HEK293 (cell line): ENCODE measurements at regions not wholly inside any gene's neighbourhood (a gene's known extent, or its start where the extent isn't known, plus 50 kb on each side); places are given as distances from the start of the nearest gene placed in this dataset.

ENCODE experiments used
- CTCF ChIA-PET: fragments of 350-600 bp; formaldehyde crosslinking; extraction: SDS; loops from one replicate; lab custom pipeline; 2021; ENCODE audit warnings: antibody characterized with exemption; lab: Yijun Ruan, JAX
- POLR2A ChIA-PET: fragments of 300-600 bp; formaldehyde crosslinking; extraction: SDS; loops from one replicate; lab custom pipeline; 2020; ENCODE audit warnings: antibody characterized with exemption, inconsistent platforms; lab: Yijun Ruan, JAX
- H3K27ac ChIP-seq: fragments of 200-500 bp; sonication (Bioruptor generic); 2 replicates; pipeline ENCODE4 v1.5.1; 2014; ENCODE audit warnings: low read depth, low read length, control low read depth, inconsistent platforms; ENCODE audit errors: extremely low read depth
- H3K36me3 ChIP-seq, 2 experiments: fragments of 200-500 bp in 1 of 2; sonication (Bioruptor generic) in 1 of 2; 1 replicate in 1 of 2; 2 replicates in 1 of 2; pipeline ENCODE4 v1.5.1; 2014 to 2017; ENCODE audit warnings: inconsistent platforms in 2 of 2, low read length in 2 of 2; ENCODE audit not compliant: control insufficient read depth in 2 of 2, insufficient read depth in 1 of 2
- H3K4me1 ChIP-seq: fragments of 200-500 bp; sonication (Bioruptor generic); 2 replicates; pipeline ENCODE4 v1.5.1; 2014; ENCODE audit warnings: mild to moderate bottlenecking, low read length, inconsistent platforms; ENCODE audit not compliant: control insufficient read depth, insufficient read depth
- H3K4me3 ChIP-seq: 2 replicates; pipeline ENCODE4 v1.5.1; 2011; ENCODE audit warnings: low read depth, mild to moderate bottlenecking, control low read depth, low read length, moderate library complexity
- H3K9me3 ChIP-seq: fragments of 200-500 bp; sonication (Bioruptor generic); 2 replicates; pipeline ENCODE4 v1.5.1; 2014; ENCODE audit warnings: low read depth, low read length, inconsistent platforms; ENCODE audit not compliant: control insufficient read depth, insufficient read depth
- GLI2 ChIP-seq: fragments of 450-650 bp; formaldehyde crosslinking; IDR thresholded peaks from 2 replicates; pipeline ENCODE4; 2017; ENCODE audit warnings: missing biosample characterization, missing genetic modification characterization, low read depth, borderline replicate concordance
- KLF9 ChIP-seq: fragments of 450-650 bp; formaldehyde crosslinking; IDR thresholded peaks from 2 replicates; pipeline ENCODE4 v1.5.1; 2016; ENCODE audit warnings: missing biosample characterization, missing genetic modification characterization, low read depth
- TSHZ1 ChIP-seq: fragments of 450-650 bp; formaldehyde crosslinking; IDR thresholded peaks from 2 replicates; pipeline ENCODE4 v1.5.1; 2016; ENCODE audit warnings: missing biosample characterization, missing genetic modification characterization, borderline replicate concordance
- ZBTB1 ChIP-seq: fragments of 450-650 bp; formaldehyde crosslinking; IDR thresholded peaks from 2 replicates; pipeline ENCODE4 v1.5.1; 2016; ENCODE audit warnings: missing biosample characterization, missing genetic modification characterization
- ZBTB48 ChIP-seq: fragments of 450-650 bp; formaldehyde crosslinking; IDR thresholded peaks from 2 replicates; pipeline ENCODE4 v1.5.1; 2016; ENCODE audit warnings: missing biosample characterization, missing genetic modification characterization
- ZNF184 ChIP-seq: fragments of 450-650 bp; IDR thresholded peaks from 2 replicates; pipeline ENCODE4 v1.5.1; 2018; ENCODE audit warnings: missing biosample characterization, mild to moderate bottlenecking, missing genetic modification characterization
- ZNF324 ChIP-seq: fragments of 450-650 bp; formaldehyde crosslinking; IDR thresholded peaks from 2 replicates; pipeline ENCODE4 v1.5.1; 2016; ENCODE audit warnings: missing biosample characterization, missing genetic modification characterization
- ZNF366 ChIP-seq: fragments of 450-650 bp; formaldehyde crosslinking; conservative IDR thresholded peaks from 2 replicates; pipeline ENCODE4 v1.5.1; 2016; ENCODE audit warnings: missing biosample characterization, missing genetic modification characterization
- ZNF426 ChIP-seq: fragments of 450-650 bp; formaldehyde crosslinking; IDR thresholded peaks from 2 replicates; pipeline ENCODE4 v1.5.1; 2017; ENCODE audit warnings: missing biosample characterization, missing genetic modification characterization, mild to moderate bottlenecking, inconsistent platforms, moderate library complexity
- ZNF433 ChIP-seq: fragments of 450-650 bp; formaldehyde crosslinking; IDR thresholded peaks from 2 replicates; pipeline ENCODE4 v1.5.1; 2016; ENCODE audit warnings: missing biosample characterization, missing genetic modification characterization, low read depth
- ZNF514 ChIP-seq: fragments of 450-650 bp; formaldehyde crosslinking; IDR thresholded peaks from 2 replicates; pipeline ENCODE4 v1.5.1; 2016; ENCODE audit warnings: missing biosample characterization, missing genetic modification characterization
- ZNF530 ChIP-seq: fragments of 450-650 bp; formaldehyde crosslinking; IDR thresholded peaks from 2 replicates; pipeline ENCODE4 v1.5.1; 2016; ENCODE audit warnings: low read depth, missing biosample characterization, missing genetic modification characterization
- ZNF623 ChIP-seq: fragments of 450-650 bp; formaldehyde crosslinking; IDR thresholded peaks from 2 replicates; pipeline ENCODE4 v1.5.1; 2016; ENCODE audit warnings: missing biosample characterization, missing genetic modification characterization
- ZNF626 ChIP-seq: fragments of 450-650 bp; sonication (Bioruptor Pico); formaldehyde crosslinking; IDR thresholded peaks from 2 replicates; pipeline ENCODE4 v1.5.1; 2018; ENCODE audit warnings: missing biosample characterization, missing genetic modification characterization, inconsistent platforms
- ZNF639 ChIP-seq: fragments of 450-650 bp; formaldehyde crosslinking; IDR thresholded peaks from 2 replicates; pipeline ENCODE4 v1.5.1; 2016; ENCODE audit warnings: missing biosample characterization, missing genetic modification characterization
- ZNF747 ChIP-seq: fragments of 450-650 bp; formaldehyde crosslinking; IDR thresholded peaks from 2 replicates; pipeline ENCODE4 v1.5.1; 2016; ENCODE audit warnings: missing biosample characterization, missing genetic modification characterization
- TF ChIP-seq, protein P1 (sequence below): fragments of 450-650 bp; formaldehyde crosslinking; IDR thresholded peaks from 2 replicates; pipeline ENCODE4 v1.5.1; 2017; ENCODE audit warnings: missing biosample characterization, missing genetic modification characterization
- TF ChIP-seq, protein P2 (sequence below): fragments of 450-650 bp; formaldehyde crosslinking; IDR thresholded peaks from 2 replicates; pipeline ENCODE4 v1.5.1; 2016; ENCODE audit warnings: missing biosample characterization, missing genetic modification characterization
- TF ChIP-seq, protein P3 (sequence below): fragments of 450-650 bp; formaldehyde crosslinking; IDR thresholded peaks from 2 replicates; pipeline ENCODE4 v1.5.1; 2016; ENCODE audit warnings: missing biosample characterization, missing genetic modification characterization
- TF ChIP-seq, protein P4 (sequence below): fragments of 450-650 bp; formaldehyde crosslinking; IDR thresholded peaks from 2 replicates; pipeline ENCODE4 v1.5.1; 2016; ENCODE audit warnings: missing biosample characterization, missing genetic modification characterization
- TF ChIP-seq, protein P5 (sequence below): IDR thresholded peaks from 2 replicates; pipeline ENCODE4 v1.6.1; 2011; ENCODE audit warnings: mild to moderate bottlenecking, low read depth, low read length, borderline replicate concordance

GRCh38 chrX:129310000-129310399 is 213.3 kb downstream of the SMARCA1 start:
- ChIA-PET CTCF (no interaction called here), POLR2A (no interaction called here)
- TF ChIP-seq, protein P1, sequence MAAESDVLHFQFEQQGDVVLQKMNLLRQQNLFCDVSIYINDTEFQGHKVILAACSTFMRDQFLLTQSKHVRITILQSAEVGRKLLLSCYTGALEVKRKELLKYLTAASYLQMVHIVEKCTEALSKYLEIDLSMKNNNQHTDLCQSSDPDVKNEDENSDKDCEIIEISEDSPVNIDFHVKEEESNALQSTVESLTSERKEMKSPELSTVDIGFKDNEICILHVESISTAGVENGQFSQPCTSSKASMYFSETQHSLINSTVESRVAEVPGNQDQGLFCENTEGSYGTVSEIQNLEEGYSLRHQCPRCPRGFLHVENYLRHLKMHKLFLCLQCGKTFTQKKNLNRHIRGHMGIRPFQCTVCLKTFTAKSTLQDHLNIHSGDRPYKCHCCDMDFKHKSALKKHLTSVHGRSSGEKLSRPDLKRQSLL (tag by site-specific recombination) = no peak
- TF ChIP-seq ZNF623 (tag by site-specific recombination) = no peak
- no peak for TF ChIP-seq ZBTB48 (tag by site-specific recombination)
- no peak for TF ChIP-seq GLI2 (tag by site-specific recombination)
- TF ChIP-seq, protein P2, sequence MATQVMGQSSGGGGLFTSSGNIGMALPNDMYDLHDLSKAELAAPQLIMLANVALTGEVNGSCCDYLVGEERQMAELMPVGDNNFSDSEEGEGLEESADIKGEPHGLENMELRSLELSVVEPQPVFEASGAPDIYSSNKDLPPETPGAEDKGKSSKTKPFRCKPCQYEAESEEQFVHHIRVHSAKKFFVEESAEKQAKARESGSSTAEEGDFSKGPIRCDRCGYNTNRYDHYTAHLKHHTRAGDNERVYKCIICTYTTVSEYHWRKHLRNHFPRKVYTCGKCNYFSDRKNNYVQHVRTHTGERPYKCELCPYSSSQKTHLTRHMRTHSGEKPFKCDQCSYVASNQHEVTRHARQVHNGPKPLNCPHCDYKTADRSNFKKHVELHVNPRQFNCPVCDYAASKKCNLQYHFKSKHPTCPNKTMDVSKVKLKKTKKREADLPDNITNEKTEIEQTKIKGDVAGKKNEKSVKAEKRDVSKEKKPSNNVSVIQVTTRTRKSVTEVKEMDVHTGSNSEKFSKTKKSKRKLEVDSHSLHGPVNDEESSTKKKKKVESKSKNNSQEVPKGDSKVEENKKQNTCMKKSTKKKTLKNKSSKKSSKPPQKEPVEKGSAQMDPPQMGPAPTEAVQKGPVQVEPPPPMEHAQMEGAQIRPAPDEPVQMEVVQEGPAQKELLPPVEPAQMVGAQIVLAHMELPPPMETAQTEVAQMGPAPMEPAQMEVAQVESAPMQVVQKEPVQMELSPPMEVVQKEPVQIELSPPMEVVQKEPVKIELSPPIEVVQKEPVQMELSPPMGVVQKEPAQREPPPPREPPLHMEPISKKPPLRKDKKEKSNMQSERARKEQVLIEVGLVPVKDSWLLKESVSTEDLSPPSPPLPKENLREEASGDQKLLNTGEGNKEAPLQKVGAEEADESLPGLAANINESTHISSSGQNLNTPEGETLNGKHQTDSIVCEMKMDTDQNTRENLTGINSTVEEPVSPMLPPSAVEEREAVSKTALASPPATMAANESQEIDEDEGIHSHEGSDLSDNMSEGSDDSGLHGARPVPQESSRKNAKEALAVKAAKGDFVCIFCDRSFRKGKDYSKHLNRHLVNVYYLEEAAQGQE = no peak
- no peak for TF ChIP-seq ZNF433
- TF ChIP-seq KLF9 (tag by site-specific recombination) = no peak
- TF ChIP-seq, protein P3, sequence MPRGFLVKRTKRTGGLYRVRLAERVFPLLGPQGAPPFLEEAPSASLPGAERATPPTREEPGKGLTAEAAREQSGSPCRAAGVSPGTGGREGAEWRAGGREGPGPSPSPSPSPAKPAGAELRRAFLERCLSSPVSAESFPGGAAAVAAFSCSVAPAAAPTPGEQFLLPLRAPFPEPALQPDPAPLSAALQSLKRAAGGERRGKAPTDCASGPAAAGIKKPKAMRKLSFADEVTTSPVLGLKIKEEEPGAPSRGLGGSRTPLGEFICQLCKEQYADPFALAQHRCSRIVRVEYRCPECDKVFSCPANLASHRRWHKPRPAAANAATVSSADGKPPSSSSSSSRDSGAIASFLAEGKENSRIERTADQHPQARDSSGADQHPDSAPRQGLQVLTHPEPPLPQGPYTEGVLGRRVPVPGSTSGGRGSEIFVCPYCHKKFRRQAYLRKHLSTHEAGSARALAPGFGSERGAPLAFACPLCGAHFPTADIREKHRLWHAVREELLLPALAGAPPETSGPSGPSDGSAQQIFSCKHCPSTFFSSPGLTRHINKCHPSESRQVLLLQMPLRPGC (tag by site-specific recombination) = no peak
- no peak for TF ChIP-seq ZNF324 (tag by site-specific recombination)
- no peak for TF ChIP-seq ZNF626
- no peak for TF ChIP-seq TSHZ1 (tag by site-specific recombination)
- TF ChIP-seq, protein P4, sequence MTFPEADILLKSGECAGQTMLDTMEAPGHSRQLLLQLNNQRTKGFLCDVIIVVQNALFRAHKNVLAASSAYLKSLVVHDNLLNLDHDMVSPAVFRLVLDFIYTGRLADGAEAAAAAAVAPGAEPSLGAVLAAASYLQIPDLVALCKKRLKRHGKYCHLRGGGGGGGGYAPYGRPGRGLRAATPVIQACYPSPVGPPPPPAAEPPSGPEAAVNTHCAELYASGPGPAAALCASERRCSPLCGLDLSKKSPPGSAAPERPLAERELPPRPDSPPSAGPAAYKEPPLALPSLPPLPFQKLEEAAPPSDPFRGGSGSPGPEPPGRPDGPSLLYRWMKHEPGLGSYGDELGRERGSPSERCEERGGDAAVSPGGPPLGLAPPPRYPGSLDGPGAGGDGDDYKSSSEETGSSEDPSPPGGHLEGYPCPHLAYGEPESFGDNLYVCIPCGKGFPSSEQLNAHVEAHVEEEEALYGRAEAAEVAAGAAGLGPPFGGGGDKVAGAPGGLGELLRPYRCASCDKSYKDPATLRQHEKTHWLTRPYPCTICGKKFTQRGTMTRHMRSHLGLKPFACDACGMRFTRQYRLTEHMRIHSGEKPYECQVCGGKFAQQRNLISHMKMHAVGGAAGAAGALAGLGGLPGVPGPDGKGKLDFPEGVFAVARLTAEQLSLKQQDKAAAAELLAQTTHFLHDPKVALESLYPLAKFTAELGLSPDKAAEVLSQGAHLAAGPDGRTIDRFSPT (tag by site-specific recombination) = no peak
- Histone ChIP-seq H3K27ac (no peak overlapping the region), H3K4me3 (no peak overlapping the region), H3K9me3 (peaks cover 2% of the 10 kb centered on the region; the same call in 1 of the 2 replicates), H3K36me3 (no peaks in the 10 kb centered on the region), H3K4me1 (no peaks in the 10 kb centered on the region)

DNA sequence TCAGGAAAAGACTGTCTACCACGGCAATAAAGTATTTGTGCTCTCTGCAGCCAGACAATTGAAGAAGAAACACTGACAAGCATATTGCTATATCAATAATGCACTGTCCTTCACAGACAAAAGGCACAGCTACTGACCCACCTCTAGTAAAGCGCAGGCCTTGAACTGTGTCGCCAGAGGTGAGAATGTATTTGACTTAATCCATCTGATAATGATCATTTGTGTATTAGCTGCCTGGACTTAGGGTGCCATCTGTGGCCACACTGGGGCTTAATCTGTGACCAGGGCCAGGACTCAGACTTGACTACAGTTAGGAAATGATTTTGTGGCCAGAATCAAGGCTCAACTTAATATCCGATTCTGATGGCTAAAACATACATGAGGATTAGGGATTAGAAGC is 260.4 kb downstream of the SMARCA1 start:
- no peaks in the 10 kb centered on the region for H3K9me3 ChIP-seq
- H3K4me3 ChIP-seq = no peak overlapping the region
- H3K4me1 ChIP-seq = no peaks in the 10 kb centered on the region
- CTCF ChIA-PET = no interaction called here
- H3K27ac ChIP-seq = no peak overlapping the region
- POLR2A ChIA-PET = no interaction called here
- H3K36me3 ChIP-seq = no peaks in the 10 kb centered on the region
- TF ChIP-seq KLF9 (tag by site-specific recombination) (no peak), ZNF366 (tag by site-specific recombination) (no peak), ZNF514 (tag by site-specific recombination) (no peak), ZNF184 (tag by site-specific recombination) (no peak), ZNF530 (tag by site-specific recombination) (no peak), ZNF747 (no peak), ZBTB1 (tag by site-specific recombination) (no peak), ZNF639 (no peak), ZNF626 (no peak), ZNF426 (tag by site-specific recombination) (no peak)
- TF ChIP-seq, protein P5, sequence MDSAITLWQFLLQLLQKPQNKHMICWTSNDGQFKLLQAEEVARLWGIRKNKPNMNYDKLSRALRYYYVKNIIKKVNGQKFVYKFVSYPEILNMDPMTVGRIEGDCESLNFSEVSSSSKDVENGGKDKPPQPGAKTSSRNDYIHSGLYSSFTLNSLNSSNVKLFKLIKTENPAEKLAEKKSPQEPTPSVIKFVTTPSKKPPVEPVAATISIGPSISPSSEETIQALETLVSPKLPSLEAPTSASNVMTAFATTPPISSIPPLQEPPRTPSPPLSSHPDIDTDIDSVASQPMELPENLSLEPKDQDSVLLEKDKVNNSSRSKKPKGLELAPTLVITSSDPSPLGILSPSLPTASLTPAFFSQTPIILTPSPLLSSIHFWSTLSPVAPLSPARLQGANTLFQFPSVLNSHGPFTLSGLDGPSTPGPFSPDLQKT = no peak
